ENCODE measurements at regions not wholly inside any gene's neighbourhood (a gene's known extent, or its start where the extent isn't known, plus 50 kb on each side); places are given as distances from the start of the nearest gene placed in this dataset.

- no peak for TF ChIP-seq CTCF (IDR thresholded peaks at IDR 0.05)
- TF ChIP-seq ZFX (IDR thresholded peaks at IDR 0.05; ENCODE audit: borderline replicate concordance) = no peak
Observed at GRCh38 chrX:76915836-76916235, 488.3 kb downstream of the MAGEE1 start.

Data from 22Rv1 (cell line).